ENCODE measurements at regions not wholly inside any gene's neighbourhood (a gene's known extent, or its start where the extent isn't known, plus 50 kb on each side); places are given as distances from the start of the nearest gene placed in this dataset.

GRCh38 chr6:22621701-22622100, 52.3 kb downstream of the HDGFL1 start:
- no peak for DNase-seq

GRCh38 chr6:22622351-22622750, 53.0 kb downstream of the HDGFL1 start:
- DNase-seq: no peak

- no peak for DNase-seq
These were observed 53.4 kb downstream of the HDGFL1 start for GRCh38 chr6:22622813-22623212.

GRCh38 chr6:22627644-22628043, 58.3 kb downstream of the HDGFL1 start:
- DNase-seq: no peak

GRCh38 chr6:22631091-22631490, 61.7 kb downstream of the HDGFL1 start:
- no peak for DNase-seq

GRCh38 chr6:22632581-22633145, 63.3 kb downstream of the HDGFL1 start:
- DNase-seq: no peak

- no peak for DNase-seq
These were observed 67.1 kb downstream of the HDGFL1 start for GRCh38 chr6:22636452-22636851.

- DNase-seq: no peak
These were observed 68.4 kb downstream of the HDGFL1 start for GRCh38 chr6:22637782-22638181.

GRCh38 chr6:22638320-22638719, 69.0 kb downstream of the HDGFL1 start:
- DNase-seq: no peak

GRCh38 chr6:22642254-22642653, 72.9 kb downstream of the HDGFL1 start:
- no peak for DNase-seq

- no peak for DNase-seq
These were observed 74.4 kb downstream of the HDGFL1 start for GRCh38 chr6:22643780-22644179.

- DNase-seq: no peak
These were observed 78.4 kb downstream of the HDGFL1 start for GRCh38 chr6:22647719-22648118.

- no peak for DNase-seq
These were observed 82.4 kb downstream of the HDGFL1 start for GRCh38 chr6:22651731-22652130.

- no peak for DNase-seq
These were observed 84.7 kb downstream of the HDGFL1 start for GRCh38 chr6:22653980-22654610.

GRCh38 chr6:22656706-22657351, 87.5 kb downstream of the HDGFL1 start:
- DNase-seq: no peak

- no peak for DNase-seq
These were observed 88.1 kb downstream of the HDGFL1 start for GRCh38 chr6:22657352-22657980.

GRCh38 chr6:22658183-22658582, 88.8 kb downstream of the HDGFL1 start:
- DNase-seq: no peak

- DNase-seq: no peak
These were observed 89.6 kb downstream of the HDGFL1 start for GRCh38 chr6:22658934-22659333.

- DNase-seq: no peak
These were observed 95.6 kb downstream of the HDGFL1 start for GRCh38 chr6:22664968-22665367.

- no peak for DNase-seq
These were observed 96.7 kb downstream of the HDGFL1 start for GRCh38 chr6:22666021-22666420.

GRCh38 chr6:22666586-22666985, 97.2 kb downstream of the HDGFL1 start:
- no peak for DNase-seq

GRCh38 chr6:22667855-22668254, 98.5 kb downstream of the HDGFL1 start:
- no peak for DNase-seq

GRCh38 chr6:22668307-22668706, 98.9 kb downstream of the HDGFL1 start:
- no peak for DNase-seq

- DNase-seq: no peak
These were observed 99.4 kb downstream of the HDGFL1 start for GRCh38 chr6:22668717-22669116.

Measured in CD4-positive, alpha-beta T cell treated with Interleukin-21 for 1 hour (primary cell).